Sciatic nerve (tissue), 2 donors: ENCODE measurements at regions not wholly inside any gene's neighbourhood (a gene's known extent, or its start where the extent isn't known, plus 50 kb on each side); places are given as distances from the start of the nearest gene placed in this dataset.

Source experiments
- ATAC-seq: fragments of 200-7000 bp; cut with Tn5 transposase; one replicate; pipeline ENCODE4 v1.9.1; 2020; ENCODE audit warnings: mild to moderate bottlenecking, moderate library complexity
- DNase-seq: peaks from one replicate; pipeline ENCODE4 v3.0.0-alpha.2; 2020; ENCODE audit warnings: low spot score
- intact Hi-C: fragments of 100-400 bp; cut with DNase I; formaldehyde crosslinking; loops from one replicate; pipeline ENCODE4 v1.14.2; 2022
- donor health status: DM: no; HTN: no; CAD: no.
- donor health status: DM: no; HTN: no; CAD: no.

GRCh38 chr9:12464910-12465512 lies 228.2 kb upstream of the TYRP1 start:
- intact Hi-C loops = no loop called here
- no peak for ATAC-seq
- DNase-seq = no peak

GRCh38 chr9:12469084-12469483 lies 224.1 kb upstream of the TYRP1 start:
- DNase-seq (no peak), ATAC-seq (no peak)
- intact Hi-C loops = no loop called here

- no peak for ATAC-seq
- intact Hi-C loops = no loop called here
- DNase-seq = no peak
These were observed 198.8 kb upstream of the TYRP1 start for GRCh38 chr9:12494411-12494810.

GRCh38 chr9:12497790-12498189 lies 195.4 kb upstream of the TYRP1 start:
- no peak for DNase-seq
- intact Hi-C loops = no loop called here
- ATAC-seq = no peak

- ATAC-seq (no peak), DNase-seq (no peak)
These were observed 190.7 kb upstream of the TYRP1 start for GRCh38 chr9:12502520-12502919.

GRCh38 chr9:12503606-12504122 lies 189.5 kb upstream of the TYRP1 start:
- intact Hi-C loops = no loop called here
- no peak for ATAC-seq
- no peak for DNase-seq

More at GRCh38 chr9:12502520-12502919, 190.7 kb upstream of the TYRP1 start:
- intact Hi-C loops = no loop called here

- ATAC-seq (no peak), DNase-seq (no peak)
- intact Hi-C loops = no loop called here
These were observed 182.6 kb upstream of the TYRP1 start for GRCh38 chr9:12510551-12510950.

GRCh38 chr9:12511726-12512125 lies 181.5 kb upstream of the TYRP1 start:
- intact Hi-C loops = no loop called here
- no peak for ATAC-seq

GRCh38 chr9:12516031-12516430 lies 177.2 kb upstream of the TYRP1 start:
- DNase-seq (no peak), ATAC-seq (no peak)
- intact Hi-C loops = no loop called here

More at GRCh38 chr9:12511726-12512125, 181.5 kb upstream of the TYRP1 start:
- DNase-seq = no peak

- DNase-seq (no peak), ATAC-seq (no peak)
- intact Hi-C loops = no loop called here
These were observed 176.6 kb upstream of the TYRP1 start for GRCh38 chr9:12516573-12516972.

GRCh38 chr9:12538842-12539579 lies 154.2 kb upstream of the TYRP1 start:
- no peak for DNase-seq
- ATAC-seq = no peak
- intact Hi-C loops = no loop called here

GRCh38 chr9:12539580-12539975 lies 153.6 kb upstream of the TYRP1 start:
- intact Hi-C loops = no loop called here
- ATAC-seq (no peak), DNase-seq (no peak)

- intact Hi-C loops = no loop called here
- no peak for DNase-seq
- ATAC-seq = no peak
These were observed 148.5 kb upstream of the TYRP1 start for GRCh38 chr9:12544700-12545099.

GRCh38 chr9:12554636-12555035 lies 138.5 kb upstream of the TYRP1 start:
- intact Hi-C loops = no loop called here
- no peak for ATAC-seq
- no peak for DNase-seq

GRCh38 chr9:12566404-12567090 lies 126.6 kb upstream of the TYRP1 start:
- DNase-seq (no peak), ATAC-seq (no peak)
- intact Hi-C loops = no loop called here

- ATAC-seq (no peak), DNase-seq (no peak)
- intact Hi-C loops = no loop called here
These were observed 108.3 kb upstream of the TYRP1 start for GRCh38 chr9:12584656-12585522.

- intact Hi-C loops = no loop called here
- DNase-seq (no peak), ATAC-seq (no peak)
These were observed 97.8 kb upstream of the TYRP1 start for GRCh38 chr9:12595400-12595799.

- ATAC-seq = no peak
- intact Hi-C loops = no loop called here
- no peak for DNase-seq
These were observed 88.9 kb upstream of the TYRP1 start for GRCh38 chr9:12604164-12604821.
